Calu3 (cell line): ENCODE measurements at regions not wholly inside any gene's neighbourhood (a gene's known extent, or its start where the extent isn't known, plus 50 kb on each side); places are given as distances from the start of the nearest gene placed in this dataset.
A peak's percentile ranks its signal among the peaks of the same experiment; 100 is the strongest.

Experiments used
- BruUV-seq: library from RNA; stranded (reverse); fragments of 400-500 nt; replicated peaks from 2 replicates; lab custom pipeline; 2021; lab: Mats Ljungman, UMichigan
- CTCF ChIA-PET: fragments of 300-600 bp; sonication (Branson Sonifier 250); formaldehyde crosslinking; loops from one replicate; lab custom pipeline; 2022; ENCODE audit warnings: antibody characterized with exemption; lab: Charles Lee
- DNase-seq: peaks from one replicate; pipeline ENCODE4 v3.0.0; 2022
- H3K27ac Mint-ChIP-seq: one replicate; pipeline ENCODE4 v1.8.0; 2022; ENCODE audit warnings: mixed read lengths; ENCODE audit not compliant: unreplicated experiment
- H3K27me3 Mint-ChIP-seq: one replicate; pipeline ENCODE4 v1.8.0; 2022; ENCODE audit warnings: mixed read lengths; ENCODE audit not compliant: unreplicated experiment
- H3K36me3 Mint-ChIP-seq: one replicate; pipeline ENCODE4 v1.8.0; 2022; ENCODE audit warnings: mild to moderate bottlenecking, moderate library complexity, mixed read lengths; ENCODE audit not compliant: insufficient read depth, unreplicated experiment
- H3K4me1 Mint-ChIP-seq: one replicate; pipeline ENCODE4 v1.8.0; 2022; ENCODE audit warnings: mild to moderate bottlenecking, low read depth, mixed read lengths; ENCODE audit not compliant: unreplicated experiment
- H3K4me3 Mint-ChIP-seq: one replicate; pipeline ENCODE4 v1.8.0; 2022; ENCODE audit warnings: mild to moderate bottlenecking, low read depth, moderate library complexity, mixed read lengths; ENCODE audit not compliant: unreplicated experiment
- H3K9me3 Mint-ChIP-seq: one replicate; pipeline ENCODE4 v1.8.0; 2022; ENCODE audit warnings: low read depth, mixed read lengths; ENCODE audit not compliant: unreplicated experiment
- intact Hi-C: fragments of 100-400 bp; cut with micrococcal nuclease; formaldehyde crosslinking; loops from one replicate; pipeline ENCODE4 v1.10.0; 2022; ENCODE audit not compliant: unreplicated experiment
- TF ChIP-seq, protein P1 (sequence below): fragments of 200-600 bp; IDR thresholded peaks from one replicate; pipeline ENCODE4 v1.8.0; 2022; ENCODE audit warnings: antibody characterized with exemption; ENCODE audit not compliant: unreplicated experiment

DNA sequence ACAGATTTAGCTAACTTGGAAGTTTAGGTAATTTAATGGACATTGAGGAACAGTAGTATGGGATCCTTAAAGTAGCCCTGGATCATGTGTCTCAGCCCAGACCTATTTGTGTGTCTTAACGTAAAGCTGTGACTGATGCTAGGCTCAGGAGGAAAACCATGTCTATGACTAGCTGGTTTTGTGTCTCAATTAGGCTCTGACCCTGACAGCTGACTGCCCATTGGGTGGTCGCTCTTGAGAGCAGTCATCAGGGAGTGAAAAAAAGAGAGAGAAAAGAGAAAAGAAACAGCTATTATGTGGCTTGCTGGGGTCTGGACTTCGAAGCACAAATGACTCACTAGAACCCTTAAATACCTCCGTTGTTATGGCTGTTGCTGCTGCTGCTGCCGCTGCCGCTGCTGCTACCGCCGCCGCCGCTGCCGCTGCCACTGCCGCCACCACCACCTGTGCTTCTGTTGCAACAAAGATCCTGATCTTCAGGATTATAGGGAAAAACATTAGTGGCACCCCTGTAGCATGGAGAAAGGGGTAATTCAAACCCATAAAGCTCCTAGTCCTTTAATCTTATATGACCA is 70.7 kb downstream of the GSPT2 start:
- H3K4me1 Mint-ChIP-seq = peaks cover 11% of the 10 kb centered on the region
- no peak for DNase-seq
- peaks cover 6% of the 10 kb centered on the region for H3K36me3 Mint-ChIP-seq
- CTCF ChIA-PET = no interaction called here
- no peaks in the 10 kb centered on the region for H3K27me3 Mint-ChIP-seq
- no peak overlapping the region for H3K27ac Mint-ChIP-seq
- H3K4me3 Mint-ChIP-seq = no peak overlapping the region
- TF ChIP-seq, protein P1, sequence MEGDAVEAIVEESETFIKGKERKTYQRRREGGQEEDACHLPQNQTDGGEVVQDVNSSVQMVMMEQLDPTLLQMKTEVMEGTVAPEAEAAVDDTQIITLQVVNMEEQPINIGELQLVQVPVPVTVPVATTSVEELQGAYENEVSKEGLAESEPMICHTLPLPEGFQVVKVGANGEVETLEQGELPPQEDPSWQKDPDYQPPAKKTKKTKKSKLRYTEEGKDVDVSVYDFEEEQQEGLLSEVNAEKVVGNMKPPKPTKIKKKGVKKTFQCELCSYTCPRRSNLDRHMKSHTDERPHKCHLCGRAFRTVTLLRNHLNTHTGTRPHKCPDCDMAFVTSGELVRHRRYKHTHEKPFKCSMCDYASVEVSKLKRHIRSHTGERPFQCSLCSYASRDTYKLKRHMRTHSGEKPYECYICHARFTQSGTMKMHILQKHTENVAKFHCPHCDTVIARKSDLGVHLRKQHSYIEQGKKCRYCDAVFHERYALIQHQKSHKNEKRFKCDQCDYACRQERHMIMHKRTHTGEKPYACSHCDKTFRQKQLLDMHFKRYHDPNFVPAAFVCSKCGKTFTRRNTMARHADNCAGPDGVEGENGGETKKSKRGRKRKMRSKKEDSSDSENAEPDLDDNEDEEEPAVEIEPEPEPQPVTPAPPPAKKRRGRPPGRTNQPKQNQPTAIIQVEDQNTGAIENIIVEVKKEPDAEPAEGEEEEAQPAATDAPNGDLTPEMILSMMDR = no peak
- peaks cover 6% of the 10 kb centered on the region for H3K9me3 Mint-ChIP-seq
- intact Hi-C loops = no loop called here
- no TSS peak for BruUV-seq

DNA sequence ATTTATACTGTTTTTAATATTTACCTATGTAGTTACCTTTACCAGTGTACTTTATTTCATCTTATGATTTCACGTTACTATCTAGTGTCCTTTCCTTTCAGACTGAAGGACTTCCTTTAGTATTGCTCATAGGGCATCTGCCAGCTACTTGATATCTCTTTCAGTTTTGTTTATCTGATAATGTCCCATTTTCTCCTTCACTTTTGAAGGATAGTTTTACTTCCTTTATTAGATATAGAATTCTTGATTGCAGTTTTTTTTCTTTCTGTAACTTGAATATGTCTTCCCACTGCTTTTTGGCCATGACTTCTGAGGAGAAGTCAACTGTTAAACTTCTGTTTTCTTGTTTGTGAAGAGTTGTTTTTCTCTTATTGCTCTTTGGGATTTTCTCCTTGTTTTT is 69.4 kb upstream of the MAGED1 start:
- H3K36me3 Mint-ChIP-seq = no peaks in the 10 kb centered on the region
- intact Hi-C loops = no loop called here
- peaks cover 35% of the 10 kb centered on the region for H3K4me1 Mint-ChIP-seq
- H3K4me3 Mint-ChIP-seq = no peak overlapping the region
- TF ChIP-seq, protein P1 = no peak
- CTCF ChIA-PET = no interaction called here
- H3K9me3 Mint-ChIP-seq = peaks cover 3% of the 10 kb centered on the region
- H3K27me3 Mint-ChIP-seq = no peaks in the 10 kb centered on the region
- H3K27ac Mint-ChIP-seq = no peak overlapping the region
- no peak for DNase-seq
- no TSS peak for BruUV-seq

DNA sequence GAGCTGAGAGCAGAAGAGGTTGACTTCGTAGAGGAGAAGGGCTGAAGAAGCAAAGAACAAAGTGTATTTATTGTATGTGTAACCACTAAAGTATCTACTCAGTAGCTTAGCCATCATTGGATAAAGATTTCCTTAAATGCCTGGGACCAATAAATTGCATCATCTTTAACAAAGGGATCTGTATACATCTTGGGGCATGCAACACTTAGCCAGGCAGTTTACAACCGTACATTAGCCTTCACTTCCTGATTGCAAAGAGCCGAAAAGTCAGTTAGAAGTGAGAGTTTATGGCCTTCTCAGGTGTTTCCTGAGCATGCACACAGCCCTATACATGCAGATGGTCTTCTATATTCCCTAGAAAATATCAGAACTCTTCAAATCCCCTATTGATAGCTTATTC is 68.0 kb upstream of the MAGED1 start:
- CTCF ChIA-PET = interaction anchor here (0.5 to 1.1 kb wide), 2 partner anchors 20 to 48 kb away, joined by 3 to 4 read pairs; no protein-coding TSS in a partner anchor
- Mint-ChIP-seq H3K9me3 (peaks cover 3% of the 10 kb centered on the region), H3K4me1 (peaks cover 35% of the 10 kb centered on the region), H3K36me3 (no peaks in the 10 kb centered on the region), H3K27ac (peak overlapping the region; percentile 43), H3K4me3 (no peak overlapping the region), H3K27me3 (no peaks in the 10 kb centered on the region)
- intact Hi-C loops = no loop called here
- no TSS peak for BruUV-seq
- TF ChIP-seq, protein P1 = no peak
- no peak for DNase-seq

DNA sequence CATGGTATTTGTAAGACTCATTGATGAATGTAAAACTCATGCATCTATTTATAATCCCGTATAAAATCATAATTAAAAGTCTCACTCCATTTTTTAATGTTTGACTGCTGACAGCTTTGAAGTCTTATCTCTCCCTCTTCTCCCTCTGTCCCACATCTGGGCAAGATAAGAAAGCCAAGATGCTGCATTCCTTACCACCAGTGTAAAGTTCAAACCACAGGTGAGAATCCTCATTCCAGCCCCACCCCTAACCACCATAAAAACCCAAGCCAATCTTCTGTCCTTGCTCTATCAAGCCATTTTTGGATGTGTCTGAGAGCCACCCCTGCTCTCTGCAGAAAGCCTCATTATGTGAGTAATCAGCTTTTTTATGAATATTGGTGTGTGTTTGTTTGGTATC is 59.3 kb upstream of the MAGED1 start:
- Mint-ChIP-seq H3K27ac (no peak overlapping the region), H3K9me3 (no peaks in the 10 kb centered on the region), H3K4me3 (no peak overlapping the region), H3K4me1 (peaks cover 35% of the 10 kb centered on the region), H3K36me3 (peaks cover 5% of the 10 kb centered on the region), H3K27me3 (no peaks in the 10 kb centered on the region)
- TF ChIP-seq, protein P1 = no peak
- CTCF ChIA-PET = no interaction called here
- intact Hi-C loops = no loop called here
- no TSS peak for BruUV-seq
- DNase-seq = no peak
